GM19351 (cell line): ENCODE measurements at regions not wholly inside any gene's neighbourhood (a gene's known extent, or its start where the extent isn't known, plus 50 kb on each side); places are given as distances from the start of the nearest gene placed in this dataset.

ENCODE experiments used
- ATAC-seq: cut with Tn5 transposase; IDR thresholded peaks from one replicate; pipeline ENCODE4 v1.9.1; 2021; ENCODE audit warnings: mild to moderate bottlenecking, moderate library complexity; ENCODE audit not compliant: unreplicated experiment

- ATAC-seq = no peak
Measured at GRCh38 chr1:59161136-59161535, 135.8 kb upstream of the FGGY start.

DNA sequence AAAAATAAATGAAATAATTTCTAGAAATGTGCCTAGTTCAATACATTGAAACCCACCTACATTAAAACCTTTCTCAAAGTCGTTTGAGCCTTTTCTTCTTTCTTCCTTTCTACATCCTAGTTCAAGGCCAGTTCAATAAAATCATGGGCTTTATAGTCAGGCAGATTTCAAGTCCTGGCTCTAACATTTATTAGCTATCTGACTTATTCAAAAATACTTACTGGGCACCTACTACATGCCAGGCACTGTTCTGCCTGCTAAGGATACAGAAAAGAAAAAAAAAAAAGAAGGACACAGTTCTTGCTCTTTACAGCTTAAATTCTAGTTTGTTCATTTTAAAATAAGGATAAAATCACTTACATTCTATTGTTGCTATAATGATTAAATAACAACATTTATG, 134.2 kb upstream of the FGGY start:
- ATAC-seq = no peak

GRCh38 chr1:59163268-59164092, 133.4 kb upstream of the FGGY start:
- ATAC-seq = no peak

DNA sequence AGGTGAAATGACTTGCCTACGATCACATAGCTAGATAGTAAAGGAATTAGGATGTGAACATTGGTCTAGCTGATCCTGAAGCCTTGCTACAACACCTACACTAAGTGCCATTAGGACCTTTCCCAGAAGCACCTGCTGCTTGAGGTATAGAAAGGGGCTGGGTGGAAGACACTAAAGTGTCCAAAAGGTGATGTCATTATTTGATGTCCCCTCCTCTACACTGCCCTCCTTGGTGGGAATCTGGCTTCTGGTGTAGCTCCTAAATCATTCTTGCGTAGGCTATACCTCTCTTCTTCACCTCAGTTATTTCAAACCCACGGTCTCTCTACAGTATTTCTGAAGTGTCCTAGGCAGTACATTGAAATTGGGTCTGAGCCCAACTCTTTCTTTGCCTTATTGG, 132.5 kb upstream of the FGGY start:
- no peak for ATAC-seq

DNA sequence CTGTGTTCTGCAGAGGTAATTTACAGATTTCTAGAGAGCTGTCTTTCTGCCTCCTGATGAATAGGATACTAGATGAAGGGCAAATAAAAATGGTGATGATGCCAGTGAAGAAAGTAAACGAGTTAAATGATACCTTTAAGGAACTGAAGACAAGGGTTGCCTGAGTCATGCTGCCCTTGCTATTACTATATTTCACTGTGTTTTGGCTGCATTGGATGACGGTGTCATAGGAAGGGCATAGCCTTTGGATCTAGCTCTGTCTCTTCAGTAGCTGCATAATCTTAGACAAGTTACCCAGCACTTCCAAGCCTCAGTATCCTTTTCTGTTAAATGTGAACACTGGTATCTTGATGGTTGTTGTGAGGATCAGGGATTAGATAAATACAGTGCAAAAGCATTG, 131.5 kb upstream of the FGGY start:
- ATAC-seq = no peak

GRCh38 chr1:59169703-59170102, 127.2 kb upstream of the FGGY start:
- ATAC-seq = no peak

DNA sequence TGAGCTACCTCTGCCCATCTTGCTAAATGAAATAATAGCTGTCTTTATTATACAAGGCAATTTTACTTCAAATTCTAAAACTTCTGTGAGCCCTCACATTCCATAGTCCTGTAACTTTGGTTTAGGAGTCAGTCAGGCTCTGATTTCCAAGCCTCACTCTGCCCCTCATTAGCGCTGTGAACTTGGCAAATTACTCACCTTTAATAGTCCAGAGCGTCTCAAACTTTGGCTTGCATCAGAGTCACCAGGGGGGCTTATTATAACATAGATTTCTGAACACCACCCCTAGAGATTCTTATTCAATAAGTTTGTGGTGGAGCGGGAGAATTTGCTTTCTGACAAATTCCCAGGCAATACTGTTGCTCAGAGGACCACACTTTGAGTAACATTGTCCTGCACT, 126.2 kb upstream of the FGGY start:
- no peak for ATAC-seq

DNA sequence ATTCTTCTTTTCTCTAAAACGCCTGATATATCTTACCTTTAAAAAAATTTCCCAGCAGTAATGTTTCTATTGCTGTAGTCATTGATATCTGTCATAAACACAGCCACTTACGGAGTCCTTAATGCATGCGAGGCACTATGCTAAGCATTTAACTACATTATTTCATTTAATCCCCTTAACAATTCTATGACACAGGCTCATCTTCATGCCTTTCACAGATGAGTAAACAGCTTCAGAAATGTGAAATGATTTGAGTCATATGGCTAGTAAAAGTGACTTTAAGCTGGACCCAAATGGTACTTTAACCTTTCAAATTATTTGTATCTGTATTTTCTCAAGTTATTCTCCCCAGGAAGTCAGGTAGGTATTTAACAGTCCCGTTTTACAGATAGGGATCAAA, 125.1 kb upstream of the FGGY start:
- no peak for ATAC-seq

DNA sequence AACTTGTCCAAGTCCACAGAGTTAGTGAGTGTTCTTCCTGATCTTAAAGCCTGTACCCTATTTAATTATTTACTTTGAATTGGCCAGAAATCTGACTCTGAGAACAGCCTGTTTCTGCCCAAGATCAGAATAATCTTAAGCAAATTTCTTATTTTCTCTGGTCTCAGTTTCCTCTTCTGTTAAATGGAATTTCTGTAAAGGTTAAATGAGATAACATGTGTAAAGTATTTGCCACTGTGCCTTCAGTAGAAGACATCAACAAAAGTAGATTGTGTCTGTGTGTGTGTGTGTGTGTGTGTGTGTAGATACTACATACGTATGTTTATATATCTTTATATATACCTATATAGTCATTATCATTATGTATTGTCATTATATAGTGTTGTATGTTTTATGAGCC, 124.2 kb upstream of the FGGY start:
- ATAC-seq = no peak

DNA sequence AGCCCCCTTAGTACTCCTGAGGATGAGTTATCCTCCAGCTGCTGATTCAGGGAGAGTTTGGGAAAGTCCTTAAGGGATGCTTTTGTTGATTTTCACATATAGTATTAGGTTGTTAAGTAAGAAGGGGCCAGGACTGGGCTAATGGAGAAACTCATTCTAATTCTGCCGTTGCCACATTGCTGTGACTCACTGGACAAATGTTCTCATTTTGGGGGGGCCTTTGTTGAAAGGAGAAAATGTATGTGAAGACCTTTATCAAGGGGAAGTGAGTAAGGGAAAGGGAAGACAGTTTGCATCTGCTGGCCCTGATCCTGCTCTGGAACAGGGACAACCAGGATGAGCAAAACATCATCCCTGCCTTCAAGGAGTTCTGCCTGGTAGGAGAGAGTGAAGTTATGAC, 123.2 kb upstream of the FGGY start:
- ATAC-seq = no peak

DNA sequence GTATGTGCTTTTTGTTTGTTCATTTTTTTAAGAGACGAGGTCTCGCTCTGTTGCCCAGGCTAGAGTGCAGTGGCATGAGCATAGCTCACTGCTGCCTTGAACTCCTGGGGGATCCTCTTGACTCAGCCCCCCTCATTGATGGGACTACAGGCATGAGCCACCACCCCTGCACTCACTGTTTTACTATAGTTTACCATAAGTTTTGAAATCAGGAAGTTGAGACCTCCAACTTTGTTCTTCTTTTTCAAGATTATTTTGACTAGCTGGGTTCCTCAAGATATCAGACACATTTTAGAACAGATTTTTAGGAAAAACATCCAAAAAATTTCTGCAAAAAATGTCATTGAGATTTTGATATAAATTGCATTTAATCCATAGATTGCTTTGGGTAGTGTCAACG, 120.4 kb upstream of the FGGY start:
- ATAC-seq = no peak

DNA sequence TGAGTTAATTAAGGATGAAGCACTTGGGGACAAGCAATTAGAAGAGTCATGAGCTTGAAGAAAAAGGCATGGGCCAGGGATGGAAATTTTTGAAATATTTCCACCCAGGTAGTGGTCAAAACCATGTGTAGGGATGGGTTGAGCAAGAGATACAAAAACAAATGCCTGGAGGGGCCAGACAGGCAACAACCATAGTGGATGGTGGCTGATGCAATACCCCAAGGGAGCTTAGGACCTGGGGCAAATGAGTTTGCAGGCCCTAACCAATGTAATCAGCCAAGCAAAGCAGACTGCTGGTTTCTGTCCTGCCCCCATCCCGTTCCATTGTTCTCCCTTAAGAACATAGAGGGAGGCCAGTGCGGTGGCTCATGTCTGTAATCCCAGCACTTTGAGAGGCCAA, 119.1 kb upstream of the FGGY start:
- ATAC-seq = no peak

GRCh38 chr1:59178339-59179187, 118.3 kb upstream of the FGGY start:
- no peak for ATAC-seq

GRCh38 chr1:59179673-59180072, 117.2 kb upstream of the FGGY start:
- ATAC-seq = no peak

DNA sequence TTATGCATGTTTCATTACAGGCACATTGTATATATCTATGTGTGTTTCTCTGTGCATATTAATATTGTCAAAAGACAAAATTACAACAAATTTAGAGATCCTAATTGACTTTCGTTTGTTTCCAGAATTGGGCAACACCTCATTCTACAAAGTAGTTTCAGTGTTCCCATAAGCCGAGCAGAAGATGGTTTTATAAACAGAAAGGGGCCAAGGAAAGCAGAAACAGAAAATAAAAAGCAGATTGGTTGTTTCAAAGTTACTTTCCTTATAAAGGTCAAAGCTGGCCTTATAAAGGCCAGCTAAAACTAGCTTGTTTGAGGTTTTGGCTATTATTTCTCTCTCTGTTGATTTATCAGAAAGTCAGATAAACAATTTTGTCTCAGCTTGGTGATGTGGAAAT, 116.2 kb upstream of the FGGY start:
- ATAC-seq = no peak

- no peak for ATAC-seq
Measured at GRCh38 chr1:59183749-59184317, 113.1 kb upstream of the FGGY start.

- no peak for ATAC-seq
Measured at GRCh38 chr1:59184365-59184905, 112.5 kb upstream of the FGGY start.

DNA sequence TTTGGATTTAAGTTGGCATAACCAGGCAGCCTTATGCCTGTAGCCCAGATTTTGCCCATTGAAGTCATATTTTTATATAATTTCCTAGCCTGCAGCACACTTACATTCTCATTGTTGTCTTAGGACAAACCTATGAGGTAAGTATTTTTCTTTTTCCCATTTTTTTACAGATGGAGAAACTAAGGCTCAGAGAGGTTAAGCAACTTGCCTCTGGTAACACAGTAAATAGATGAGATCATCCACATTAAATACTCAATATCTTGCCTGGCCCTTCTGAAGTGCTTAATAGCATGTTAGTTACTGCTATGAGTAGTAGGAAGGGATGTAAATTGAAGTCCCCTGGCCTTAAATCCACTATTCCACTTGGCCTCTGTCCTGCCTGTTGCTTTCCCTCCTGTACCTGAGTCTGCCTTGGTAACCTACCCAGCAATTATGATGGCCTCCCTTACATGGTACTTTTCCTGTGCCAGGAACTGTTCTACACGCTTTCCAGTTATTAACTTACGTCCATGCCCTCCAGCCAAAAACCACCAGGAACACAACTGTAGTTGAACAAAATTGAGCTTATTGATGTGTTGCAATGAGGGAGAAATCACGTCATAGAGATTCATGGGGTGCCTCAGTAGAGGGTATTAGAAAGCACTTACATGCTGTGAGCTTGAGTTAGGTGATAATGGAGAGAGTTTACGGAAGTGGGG, 111.6 kb upstream of the FGGY start:
- no peak for ATAC-seq

- no peak for ATAC-seq
Measured at GRCh38 chr1:59186656-59187055, 110.2 kb upstream of the FGGY start.

GRCh38 chr1:59188413-59189213, 108.3 kb upstream of the FGGY start:
- no peak for ATAC-seq
